Bronchial epithelial cell (primary cell): ENCODE measurements at regions not wholly inside any gene's neighbourhood (a gene's known extent, or its start where the extent isn't known, plus 50 kb on each side); places are given as distances from the start of the nearest gene placed in this dataset.

Experiments used
- DNase-seq: peaks from one replicate; pipeline ENCODE4 v3.0.0-alpha.2; 2010; ENCODE audit warnings: low read depth
- FAIRE-seq: peaks from 2 replicates; lab custom pipeline; 2011; peaks lifted over from hg19 to GRCh38; lab: Jason Lieb, UNC
- H3K27me3 ChIP-seq: 2 replicates; pipeline ENCODE4 v1.5.1; 2011; ENCODE audit warnings: low read length; ENCODE audit not compliant: control insufficient read depth, insufficient read depth
- H3K36me3 ChIP-seq: 2 replicates; pipeline ENCODE4 v1.5.1; 2011; ENCODE audit warnings: low read length; ENCODE audit not compliant: control insufficient read depth, insufficient read depth
- H3K4me3 ChIP-seq: 2 replicates; pipeline ENCODE4 v1.5.1; 2011; ENCODE audit warnings: mild to moderate bottlenecking, low read depth, low read length, control low read depth
- CTCF ChIP-seq: IDR thresholded peaks from 2 replicates; pipeline ENCODE4 v1.5.1; 2011; ENCODE audit warnings: mild to moderate bottlenecking, moderate library complexity, low read length, control low read depth, inconsistent platforms; ENCODE audit not compliant: insufficient read depth, severe bottlenecking

- no peaks in the 10 kb centered on the region for H3K36me3 ChIP-seq
- no peaks in the 10 kb centered on the region for H3K27me3 ChIP-seq
- FAIRE-seq = no peak
- no peak for DNase-seq
- no peak for TF ChIP-seq CTCF
- no peak overlapping the region for H3K4me3 ChIP-seq
These were observed 266.1 kb upstream of the KLHL29 start for GRCh38 chr2:23118894-23119293.

- H3K27me3 ChIP-seq = no peaks in the 10 kb centered on the region
- TF ChIP-seq CTCF = no peak
- DNase-seq (no peak), FAIRE-seq (no peak)
- no peak overlapping the region for H3K4me3 ChIP-seq
- H3K36me3 ChIP-seq = no peaks in the 10 kb centered on the region
These were observed 264.8 kb upstream of the KLHL29 start for GRCh38 chr2:23120161-23120560.

GRCh38 chr2:23121968-23122648, 262.9 kb upstream of the KLHL29 start:
- Histone ChIP-seq H3K4me3 (no peak overlapping the region), H3K36me3 (no peaks in the 10 kb centered on the region), H3K27me3 (no peaks in the 10 kb centered on the region)
- TF ChIP-seq CTCF = no peak
- DNase-seq = no peak
- no peak for FAIRE-seq

- no peak overlapping the region for H3K4me3 ChIP-seq
- TF ChIP-seq CTCF = no peak
These were observed 262.2 kb upstream of the KLHL29 start for GRCh38 chr2:23122681-23123215.

GRCh38 chr2:23123686-23124085, 261.3 kb upstream of the KLHL29 start:
- DNase-seq (no peak), FAIRE-seq (no peak)
- no peaks in the 10 kb centered on the region for H3K27me3 ChIP-seq
- no peak for TF ChIP-seq CTCF
- H3K4me3 ChIP-seq = no peak overlapping the region
- H3K36me3 ChIP-seq = no peaks in the 10 kb centered on the region

More at GRCh38 chr2:23122681-23123215, 262.2 kb upstream of the KLHL29 start:
- no peaks in the 10 kb centered on the region for H3K27me3 ChIP-seq
- no peaks in the 10 kb centered on the region for H3K36me3 ChIP-seq
- FAIRE-seq (no peak), DNase-seq (no peak)
